GM18508 (cell line): ENCODE measurements at regions not wholly inside any gene's neighbourhood (a gene's known extent, or its start where the extent isn't known, plus 50 kb on each side); places are given as distances from the start of the nearest gene placed in this dataset.

ENCODE experiments used
- ATAC-seq: cut with Tn5 transposase; IDR thresholded peaks from one replicate; pipeline ENCODE4 v1.9.1; 2021; ENCODE audit warnings: moderate number of reproducible peaks; ENCODE audit not compliant: insufficient read depth, unreplicated experiment

- no peak for ATAC-seq
These were observed 50.8 kb upstream of the ZNF32 start for GRCh38 chr10:43699516-43699915.
